ENCODE measurements at regions not wholly inside any gene's neighbourhood (a gene's known extent, or its start where the extent isn't known, plus 50 kb on each side); places are given as distances from the start of the nearest gene placed in this dataset.

DNA sequence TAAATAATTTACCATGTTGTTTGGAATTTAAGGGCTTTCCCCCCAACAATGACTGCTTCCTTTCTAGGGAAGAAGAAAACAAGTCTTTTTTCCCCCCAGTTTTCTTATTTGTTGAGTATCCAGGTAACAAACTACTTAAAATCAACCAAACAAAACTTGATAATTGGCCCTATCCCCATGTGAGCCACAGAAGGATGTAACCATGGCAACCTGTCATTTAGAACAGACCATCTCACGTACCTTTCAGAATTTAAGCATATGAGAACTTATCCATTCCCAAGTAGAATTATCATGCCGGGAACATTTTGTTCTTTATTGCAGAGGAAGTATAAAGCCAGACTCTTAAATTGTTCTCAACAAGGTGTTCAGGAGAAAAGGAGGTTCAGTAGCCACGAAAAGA is 392.3 kb downstream of the CETN3 start:
- FAIRE-seq: no peak
- BruUV-seq (replicated peaks): no TSS peak
- H3K9ac ChIP-seq (replicated peaks; ENCODE audit: extremely low read depth, insufficient read depth, low read length): no peak overlapping the region
- no peaks in the 10 kb centered on the region for H3K9me3 ChIP-seq (replicated peaks; ENCODE audit: control insufficient read depth, insufficient read depth, low read length)
- H3K4me2 ChIP-seq (ENCODE audit: insufficient read depth, low read length): no peak overlapping the region
- no peaks in the 10 kb centered on the region for H3K9me1 ChIP-seq (replicated peaks; ENCODE audit: control insufficient read depth, extremely low read depth, insufficient read depth, low read length)
- H3K4me1 ChIP-seq (ENCODE audit: control insufficient read depth, extremely low read depth, insufficient read depth, low read length): peaks cover 8% of the 10 kb centered on the region
- TF ChIP-seq, protein P1, sequence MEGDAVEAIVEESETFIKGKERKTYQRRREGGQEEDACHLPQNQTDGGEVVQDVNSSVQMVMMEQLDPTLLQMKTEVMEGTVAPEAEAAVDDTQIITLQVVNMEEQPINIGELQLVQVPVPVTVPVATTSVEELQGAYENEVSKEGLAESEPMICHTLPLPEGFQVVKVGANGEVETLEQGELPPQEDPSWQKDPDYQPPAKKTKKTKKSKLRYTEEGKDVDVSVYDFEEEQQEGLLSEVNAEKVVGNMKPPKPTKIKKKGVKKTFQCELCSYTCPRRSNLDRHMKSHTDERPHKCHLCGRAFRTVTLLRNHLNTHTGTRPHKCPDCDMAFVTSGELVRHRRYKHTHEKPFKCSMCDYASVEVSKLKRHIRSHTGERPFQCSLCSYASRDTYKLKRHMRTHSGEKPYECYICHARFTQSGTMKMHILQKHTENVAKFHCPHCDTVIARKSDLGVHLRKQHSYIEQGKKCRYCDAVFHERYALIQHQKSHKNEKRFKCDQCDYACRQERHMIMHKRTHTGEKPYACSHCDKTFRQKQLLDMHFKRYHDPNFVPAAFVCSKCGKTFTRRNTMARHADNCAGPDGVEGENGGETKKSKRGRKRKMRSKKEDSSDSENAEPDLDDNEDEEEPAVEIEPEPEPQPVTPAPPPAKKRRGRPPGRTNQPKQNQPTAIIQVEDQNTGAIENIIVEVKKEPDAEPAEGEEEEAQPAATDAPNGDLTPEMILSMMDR (IDR thresholded peaks at IDR 0.05; ENCODE audit: extremely low read depth in 1 of 2, insufficient read depth in 1 of 2, low read depth in 1 of 2, low read length in 2 of 2): no peak
- no peak for TF ChIP-seq POLR2AphosphoS5 (IDR thresholded peaks at IDR 0.05; ENCODE audit: insufficient read depth, low read depth, low read length)
- no peak for TF ChIP-seq GATA2 (IDR thresholded peaks at IDR 0.05; ENCODE audit: insufficient read depth, insufficient read length, low read depth, low read length)
- no peak for TF ChIP-seq FOS (IDR thresholded peaks at IDR 0.05; ENCODE audit: borderline replicate concordance, insufficient read depth, low read length)
- TF ChIP-seq POLR2A (IDR thresholded peaks at IDR 0.05; ENCODE audit: low read depth, low read length): no peak
- TF ChIP-seq, protein P2, sequence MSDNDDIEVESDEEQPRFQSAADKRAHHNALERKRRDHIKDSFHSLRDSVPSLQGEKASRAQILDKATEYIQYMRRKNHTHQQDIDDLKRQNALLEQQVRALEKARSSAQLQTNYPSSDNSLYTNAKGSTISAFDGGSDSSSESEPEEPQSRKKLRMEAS (IDR thresholded peaks at IDR 0.05; ENCODE audit: insufficient read depth, insufficient read length): no peak
- no peak for TF ChIP-seq EZH2 (IDR thresholded peaks at IDR 0.05; ENCODE audit: borderline replicate concordance, low read depth, low read length, severe bottlenecking)
- TF ChIP-seq JUN (IDR thresholded peaks at IDR 0.05; ENCODE audit: borderline replicate concordance, insufficient read depth, insufficient read length, low read depth): no peak
- no peak for TF ChIP-seq MYC (IDR thresholded peaks at IDR 0.05; ENCODE audit: low read depth, low read length)
- H3K79me2 ChIP-seq (ENCODE audit: control insufficient read depth, insufficient read depth, low read length): no peaks in the 10 kb centered on the region
- H3K27me3 ChIP-seq (ENCODE audit: control insufficient read depth in 2 of 2, insufficient read depth in 2 of 2, low read length in 2 of 2): no peaks in the 10 kb centered on the region
- H4K20me1 ChIP-seq (replicated peaks; ENCODE audit: control insufficient read depth, extremely low read depth, insufficient read depth, low read length): no peaks in the 10 kb centered on the region
- H3K27ac ChIP-seq (ENCODE audit: insufficient read depth, low read depth, low read length): no peak overlapping the region
- ChIA-PET POLR2A (no interaction called here), CTCF (interaction anchor here (1.1 kb wide), 1 partner anchor 9 kb away, joined by 3 read pairs; no protein-coding TSS in a partner anchor)
- intact Hi-C loops (cut with micrococcal nuclease) (no loop called here), dilution Hi-C loops (cut with MboI; ENCODE audit: extremely low pct_ligation_motif_present, low sequenced_read_pairs) (no loop called here)
- no peak for DNase-seq (ENCODE audit: low read depth, low spot score)
- no peak overlapping the region for H3K4me3 ChIP-seq (replicated peaks in 1 of 3; ENCODE audit: insufficient read depth in 1 of 3, low read depth in 1 of 3, low read length in 3 of 3)
- H2AFZ ChIP-seq (ENCODE audit: low read depth, low read length): no peak overlapping the region
- H3K36me3 ChIP-seq (ENCODE audit: control insufficient read depth in 2 of 2, extremely low read depth in 1 of 2, insufficient read depth in 2 of 2, low read length in 2 of 2): no peaks in the 10 kb centered on the region

Data from endothelial cell of umbilical vein (primary cell).